ENCODE measurements at regions not wholly inside any gene's neighbourhood (a gene's known extent, or its start where the extent isn't known, plus 50 kb on each side); places are given as distances from the start of the nearest gene placed in this dataset.

DNA sequence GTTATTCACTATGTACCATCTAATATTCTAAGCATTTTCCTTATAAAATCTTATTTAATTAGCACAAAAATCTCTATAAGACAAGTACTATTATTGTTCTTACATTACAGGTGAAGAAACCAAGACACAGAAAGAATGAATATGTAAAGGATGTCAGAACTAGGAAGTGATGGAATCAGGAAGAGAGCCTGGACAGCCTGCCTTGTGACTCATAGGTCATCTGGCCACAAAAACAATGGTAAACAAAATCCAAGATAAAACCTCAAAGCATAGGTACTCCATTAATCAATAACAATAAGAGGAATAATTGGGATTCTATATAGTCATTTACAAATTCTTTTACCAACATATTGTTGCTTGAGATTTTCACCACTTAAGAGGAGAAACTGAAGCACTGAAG lies 505.4 kb upstream of the PIK3C3 start:
- no peak for DNase-seq

- DNase-seq = no peak
Measured at GRCh38 chr18:41444943-41445342, 510.1 kb upstream of the PIK3C3 start.

- DNase-seq = no peak
Measured at GRCh38 chr18:41436772-41437171, 518.3 kb upstream of the PIK3C3 start.

DNA sequence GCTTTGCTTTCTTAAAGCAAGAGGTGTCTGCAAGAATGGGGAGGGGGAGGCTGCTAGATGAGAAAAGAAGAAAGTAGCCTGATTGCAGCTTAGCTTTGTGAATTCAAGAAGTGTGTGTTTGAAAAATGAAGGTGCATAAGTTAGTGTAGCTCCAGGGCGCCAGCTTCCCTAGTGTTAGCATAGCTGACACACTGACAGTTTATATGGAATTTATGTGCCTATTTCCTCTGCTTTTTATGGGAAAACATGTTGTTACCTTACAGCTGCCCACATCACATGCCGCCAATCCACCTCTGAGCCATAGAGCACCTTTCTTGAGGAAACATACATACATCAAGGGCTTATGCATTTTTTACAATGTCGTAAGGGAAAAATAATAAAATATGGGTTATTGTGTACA lies 536.4 kb upstream of the PIK3C3 start:
- no peak for DNase-seq

DNA sequence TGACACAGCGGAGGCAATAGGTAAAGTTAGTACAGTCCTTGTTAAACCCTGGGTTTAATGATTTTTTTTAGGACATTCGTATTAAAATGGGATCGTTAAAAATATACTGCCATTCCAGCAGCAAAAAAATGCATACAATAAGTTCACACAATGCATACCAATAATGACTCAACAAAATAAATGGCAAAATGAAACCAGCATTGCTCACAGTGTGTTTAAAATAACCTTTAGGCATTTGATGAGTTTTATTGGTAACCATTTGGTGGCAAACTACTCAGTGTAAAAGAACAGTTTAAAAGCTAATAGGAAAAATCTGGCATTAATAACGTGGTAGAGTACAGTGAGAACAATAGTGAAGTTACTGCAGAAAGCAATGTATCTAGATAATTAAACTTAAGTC lies 539.0 kb upstream of the PIK3C3 start:
- peak; percentile 2 for DNase-seq

- no peak for DNase-seq
Measured at GRCh38 chr18:41410006-41410405, 545.0 kb upstream of the PIK3C3 start.

DNA sequence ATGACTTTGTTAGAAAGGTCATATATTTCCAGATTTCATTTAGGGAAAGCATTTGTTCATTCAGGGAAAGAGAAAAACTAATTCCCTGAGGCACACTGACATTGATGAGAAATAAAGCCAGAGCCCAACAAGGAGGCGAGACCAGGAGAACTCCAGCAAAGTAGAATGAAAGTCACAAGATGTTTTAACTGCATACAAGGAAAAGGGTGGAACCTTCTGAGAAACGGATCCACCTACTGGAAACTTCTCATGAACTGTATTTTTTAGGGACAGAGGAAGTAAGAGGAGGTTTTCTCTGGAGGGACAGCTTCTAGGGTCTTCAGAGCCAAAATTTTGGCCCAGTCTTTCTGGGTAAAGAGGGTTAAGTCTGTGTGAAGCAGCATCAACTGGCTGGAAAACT lies 548.2 kb upstream of the PIK3C3 start:
- DNase-seq = no peak

GRCh38 chr18:41396861-41397260 lies 558.2 kb upstream of the PIK3C3 start:
- DNase-seq = no peak

DNA sequence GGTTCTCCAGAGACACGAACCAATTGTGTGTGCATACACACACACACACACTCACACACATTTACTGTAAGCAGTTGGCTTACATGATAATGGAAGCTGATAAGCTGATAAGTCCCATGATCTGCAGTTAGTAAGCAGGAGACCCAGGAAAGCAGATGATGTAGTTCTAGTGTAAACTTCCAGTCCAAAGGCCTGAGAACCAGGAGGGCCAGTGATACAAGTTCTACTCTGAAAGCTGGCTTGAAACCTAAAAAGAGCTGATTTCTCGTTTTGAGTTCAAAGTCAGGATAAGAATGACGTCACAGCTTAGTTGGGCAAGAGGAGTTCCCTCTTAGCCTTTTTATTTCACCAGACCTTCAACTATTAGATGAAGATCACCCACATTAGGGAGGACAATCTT lies 558.8 kb upstream of the PIK3C3 start:
- DNase-seq = no peak

GRCh38 chr18:41395695-41396094 lies 559.3 kb upstream of the PIK3C3 start:
- no peak for DNase-seq

DNA sequence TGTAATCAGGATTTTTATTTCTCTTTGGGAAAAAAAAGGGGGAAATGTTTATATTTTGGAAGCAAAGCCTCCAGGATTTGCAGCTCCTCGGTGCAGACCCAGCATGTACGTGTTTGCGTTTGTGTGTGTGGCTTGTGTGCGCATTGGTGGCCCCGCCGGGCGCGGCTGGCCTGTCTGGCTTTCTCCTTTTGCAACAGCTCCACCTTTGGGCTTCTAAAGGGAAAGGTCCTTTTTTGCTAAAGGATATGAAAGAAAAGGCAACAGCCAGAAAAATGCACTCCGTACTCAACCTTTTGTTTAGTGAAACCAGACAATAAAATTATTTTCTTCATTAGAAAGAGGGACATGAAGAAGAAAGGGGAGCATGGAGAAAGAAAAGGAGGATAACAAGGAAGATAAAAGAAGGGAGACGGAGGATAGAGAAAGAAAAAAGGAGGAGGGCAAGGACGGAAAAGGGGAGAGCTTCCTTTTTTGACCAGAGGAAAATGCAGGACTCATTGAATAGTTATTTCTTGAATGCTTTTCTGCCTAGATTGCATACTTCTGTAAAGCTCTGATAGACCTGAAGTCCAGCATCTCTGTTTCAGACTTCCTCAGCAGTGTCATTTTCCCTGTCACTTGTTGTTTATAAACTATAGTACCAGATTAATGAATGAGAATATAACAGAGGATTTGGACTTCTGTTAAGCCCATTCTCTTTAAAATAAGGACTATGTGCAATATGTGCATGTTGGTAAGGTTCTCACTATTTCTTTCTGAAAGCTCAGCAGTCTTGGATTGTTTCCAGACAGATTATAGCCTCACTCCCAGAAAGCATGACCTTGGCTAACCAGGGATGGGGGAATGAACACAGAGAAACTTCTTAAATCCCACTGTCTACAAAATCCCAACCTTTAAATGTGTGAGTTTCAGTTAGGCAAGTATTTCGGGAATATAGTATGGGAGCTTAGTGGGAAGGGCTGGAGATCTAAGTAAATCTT lies 563.1 kb upstream of the PIK3C3 start:
- DNase-seq = peak; percentile 76

DNA sequence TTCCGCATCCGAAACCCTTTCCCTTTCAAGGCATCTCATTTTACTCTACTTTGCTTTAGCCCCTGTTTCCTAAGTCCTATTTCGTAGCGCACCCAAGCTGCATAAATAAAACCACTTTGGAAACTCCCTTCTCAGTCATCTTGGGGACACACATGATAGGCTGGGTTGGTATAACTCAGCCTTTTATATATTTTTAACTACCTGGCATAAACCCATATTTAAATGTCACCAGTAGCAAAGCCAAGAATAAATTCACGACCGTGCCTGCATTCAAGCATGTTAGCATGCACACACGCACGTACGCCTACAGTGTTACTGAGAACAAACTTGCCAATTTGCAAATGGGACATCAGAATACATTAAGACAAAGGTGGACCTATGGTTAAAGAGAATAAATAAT lies 564.7 kb upstream of the PIK3C3 start:
- no peak for DNase-seq

GRCh38 chr18:41378598-41378997 lies 576.4 kb upstream of the PIK3C3 start:
- peak; percentile 72 for DNase-seq

GRCh38 chr18:41373612-41374011 lies 581.4 kb upstream of the PIK3C3 start:
- DNase-seq = no peak

DNA sequence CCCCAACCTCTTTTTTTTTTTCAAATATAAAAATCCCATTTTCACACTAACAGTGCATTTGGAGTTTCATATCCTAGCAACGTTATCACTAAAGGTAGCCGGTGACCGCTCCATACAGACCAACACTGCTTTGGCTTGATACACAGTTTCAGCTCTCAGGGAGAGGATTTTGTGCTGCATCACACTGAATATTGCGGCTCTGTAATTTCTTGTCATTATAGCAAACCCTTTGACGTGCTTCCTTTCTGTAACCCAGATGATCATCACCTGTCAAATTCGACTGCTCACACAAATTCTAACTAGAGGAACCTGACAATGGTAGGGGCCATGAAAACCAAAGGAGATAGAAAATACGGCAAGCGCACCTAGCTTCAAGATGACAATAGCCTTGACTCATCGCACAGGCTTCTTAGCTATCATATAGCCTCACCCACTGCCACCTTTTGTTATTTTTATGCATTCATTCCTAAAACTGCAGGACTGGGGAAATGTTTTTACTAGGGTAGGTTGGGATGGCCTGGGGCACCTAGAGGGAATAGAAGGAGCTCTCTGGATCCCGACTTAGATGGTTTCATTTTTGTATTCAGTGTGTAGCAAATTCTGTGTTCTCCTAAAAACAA lies 582.9 kb upstream of the PIK3C3 start:
- no peak for DNase-seq

DNA sequence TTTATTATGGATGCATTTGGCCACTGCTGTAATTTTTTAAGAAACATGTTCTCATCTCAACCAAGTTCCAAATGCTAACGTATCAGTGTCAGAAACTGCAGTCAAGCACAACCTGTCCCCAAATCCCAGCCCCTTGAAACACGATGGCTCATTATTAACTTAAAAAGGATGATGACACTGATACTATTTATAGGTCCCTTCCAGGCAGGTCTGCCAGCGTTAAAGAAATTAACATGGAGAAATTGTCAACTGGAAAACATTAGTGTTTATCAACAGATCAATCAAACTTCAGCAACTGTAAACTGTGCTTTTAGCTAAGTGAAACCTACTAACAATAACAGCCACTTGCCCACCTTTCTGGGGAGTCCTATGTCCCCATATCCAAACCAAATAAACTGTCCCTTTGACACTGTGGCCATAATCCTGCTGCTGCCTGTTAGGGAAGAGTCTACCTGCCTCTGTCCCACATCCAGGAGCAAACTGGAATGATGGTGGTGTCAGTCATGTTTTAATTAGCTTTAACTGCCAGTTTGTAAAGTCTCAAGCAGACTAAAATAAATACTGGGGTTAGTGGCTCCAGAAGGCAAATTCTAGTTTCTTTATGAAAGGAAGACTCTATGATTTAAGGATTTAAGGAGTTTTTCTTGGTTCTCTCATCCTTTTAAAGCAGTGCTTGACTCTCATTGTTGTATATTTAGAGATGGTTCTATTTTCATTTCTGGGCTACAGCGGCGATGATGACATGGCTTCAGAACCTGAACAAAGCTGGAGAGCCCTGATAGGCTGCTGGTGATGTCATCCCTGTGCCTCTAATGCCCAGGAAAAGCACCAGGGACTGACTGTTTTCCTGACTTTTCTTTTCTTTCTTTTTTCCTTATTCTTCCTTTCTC lies 583.6 kb upstream of the PIK3C3 start:
- no peak for DNase-seq

DNA sequence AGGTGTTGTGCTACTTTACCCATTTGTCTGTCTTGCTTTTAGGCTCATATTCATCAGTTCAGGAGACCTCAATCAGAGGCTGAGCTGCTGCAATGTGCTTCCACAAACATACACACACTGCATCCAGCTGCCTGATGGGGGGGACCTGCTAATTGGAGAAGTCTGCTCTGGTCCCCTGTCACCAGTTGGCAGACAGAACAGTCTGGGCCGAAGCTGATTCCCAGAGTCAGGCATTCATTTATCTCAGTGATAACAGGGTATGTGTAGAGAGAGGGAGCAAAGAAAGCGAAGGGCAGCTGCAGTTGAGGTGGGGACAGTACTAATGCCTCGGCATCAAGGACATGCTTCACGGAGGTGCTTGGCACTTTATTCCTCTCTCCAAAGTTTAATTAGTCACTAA lies 584.3 kb upstream of the PIK3C3 start:
- DNase-seq = no peak

GRCh38 chr18:41357708-41358107 lies 597.3 kb upstream of the PIK3C3 start:
- DNase-seq = no peak

DNA sequence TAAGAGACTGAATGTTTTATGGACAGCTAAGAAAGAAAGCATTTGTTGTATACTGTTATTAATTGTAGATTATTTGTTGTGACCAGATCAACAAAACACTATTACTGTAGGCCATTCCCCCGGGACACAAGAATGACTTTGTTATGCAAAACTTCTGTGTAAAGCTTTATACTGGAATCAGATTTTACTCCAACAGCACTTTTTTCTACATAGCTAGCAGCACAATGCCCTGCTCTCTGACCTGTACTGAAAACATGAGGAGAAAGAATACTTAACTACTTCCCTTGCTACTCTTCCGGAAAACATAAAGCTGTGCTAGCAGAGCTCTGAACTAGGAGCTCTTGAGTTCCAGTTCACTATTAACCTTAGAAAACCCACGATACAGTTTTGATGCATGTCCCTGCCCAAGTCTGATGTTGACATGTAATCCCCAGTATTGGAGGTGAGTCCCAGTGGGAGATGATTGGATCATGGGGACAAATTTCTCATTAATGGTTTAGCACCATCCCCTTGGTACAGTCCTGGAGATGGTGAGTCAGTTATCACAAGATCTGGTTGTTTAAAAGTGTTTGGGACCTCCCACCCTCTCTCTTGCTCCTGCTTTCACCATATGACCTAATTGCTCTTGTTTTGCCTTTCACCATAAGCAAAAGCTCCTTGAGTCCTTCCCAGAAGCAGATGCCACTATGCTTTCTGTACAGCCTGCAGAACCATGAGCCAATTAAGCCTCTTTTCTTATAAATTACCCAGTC lies 601.1 kb upstream of the PIK3C3 start:
- no peak for DNase-seq

DNA sequence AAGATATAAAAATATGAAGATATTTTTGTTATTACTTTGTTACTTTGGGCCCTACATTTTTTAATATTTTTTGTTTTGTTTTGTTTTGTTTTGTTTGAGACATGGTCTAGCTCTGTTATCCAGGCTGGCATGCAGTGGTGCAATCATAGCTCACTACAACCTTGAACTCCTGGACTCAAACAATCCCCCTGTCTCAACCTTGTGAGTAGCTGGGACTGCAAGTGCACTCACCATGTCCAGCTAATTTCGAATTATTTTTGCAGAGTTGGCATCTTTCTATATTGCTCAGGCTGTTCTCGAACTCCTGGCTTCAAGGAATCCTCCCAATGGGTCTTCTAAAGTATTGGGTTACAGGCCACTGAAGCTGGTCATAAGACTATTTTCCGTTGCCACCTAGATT lies 603.6 kb upstream of the PIK3C3 start:
- no peak for DNase-seq

GRCh38 chr18:41347057-41347456 lies 608.0 kb upstream of the PIK3C3 start:
- peak; percentile 92 for DNase-seq

DNA sequence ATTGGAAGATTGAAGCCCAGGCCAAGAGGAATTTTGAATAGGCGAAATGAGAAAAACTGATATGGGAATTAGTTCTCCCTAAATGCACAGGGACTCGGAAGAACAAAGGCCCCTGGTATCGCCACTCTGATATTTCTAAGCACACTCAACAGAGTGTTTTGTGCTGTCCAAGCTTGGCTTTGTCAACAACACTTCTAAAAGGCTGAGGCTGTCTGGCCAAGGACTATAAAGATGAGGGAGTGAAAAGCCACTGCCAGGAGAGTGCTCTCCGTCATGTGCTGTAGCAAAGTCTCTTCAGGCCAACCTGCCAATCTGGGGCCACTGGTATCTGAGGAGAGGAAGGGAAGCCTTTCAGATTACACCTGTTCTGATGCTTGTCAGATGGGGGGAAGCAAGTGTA lies 611.2 kb upstream of the PIK3C3 start:
- no peak for DNase-seq

GRCh38 chr18:41338341-41338740 lies 616.7 kb upstream of the PIK3C3 start:
- DNase-seq = no peak

Data from fibroblast of upper back skin (primary cell).